Gastrocnemius medialis (tissue), 4 donors: ENCODE measurements at regions not wholly inside any gene's neighbourhood (a gene's known extent, or its start where the extent isn't known, plus 50 kb on each side); places are given as distances from the start of the nearest gene placed in this dataset.

Experiments used
- ATAC-seq, 2 donors: fragments of 150-250 bp; one replicate each; pipeline ENCODE4 v1.9.1; 2016
- DNase-seq, 2 donors: peaks; one replicate each; pipeline ENCODE4 v3.0.0-alpha.2; 2019
- H3K27ac ChIP-seq, 4 donors: fragments of 200-600 bp; sonication (generic); 1 replicate in 1 of 4; 2 replicates in 3 of 4; pipeline ENCODE4 v1.5.1; 2016 to 2018; ENCODE audit warnings: mild to moderate bottlenecking in 2 of 4, moderate library complexity in 1 of 4
- H3K27me3 ChIP-seq, 3 donors: fragments of 200-600 bp; sonication (generic) in 2 of 3; 1 replicate in 1 of 3; 2 replicates in 2 of 3; pipeline versions ENCODE4 v1.5.1 to v1.6.0; 2016 to 2019; ENCODE audit warnings: mild to moderate bottlenecking in 1 of 3, moderate library complexity in 1 of 3
- H3K36me3 ChIP-seq, 2 donors: fragments of 200-600 bp; sonication (generic) in 1 of 2; one replicate each; pipeline ENCODE4 v1.5.1; 2017 to 2018
- H3K4me1 ChIP-seq, 2 donors: fragments of 200-600 bp; sonication (generic) in 1 of 2; one replicate each; pipeline ENCODE4 v1.5.1; 2016 to 2017; ENCODE audit warnings: mild to moderate bottlenecking in 2 of 2
- H3K4me3 ChIP-seq, 4 donors: fragments of 200-600 bp; sonication (generic) in 3 of 4; 1 replicate in 1 of 4; 2 replicates in 3 of 4; pipeline ENCODE4 v1.5.1; 2016 to 2019; ENCODE audit warnings: mild to moderate bottlenecking in 2 of 4
- H3K9me3 ChIP-seq, 3 donors: fragments of 200-600 bp; sonication (generic) in 2 of 3; 1 replicate in 1 of 3; 2 replicates in 2 of 3; pipeline ENCODE4 v1.5.1; 2016 to 2019
- CTCF ChIP-seq, 5 experiments: fragments of 450-650 bp in 3 of 5; fragments of 200-600 bp in 2 of 5; sonication (generic) in 2 of 5; IDR thresholded peaks in 4 of 5; conservative IDR thresholded peaks in 1 of 5; 1 replicate in 4 of 5; 2 replicates in 1 of 5; pipeline ENCODE4 v1.5.1; 2016 to 2019; ENCODE audit warnings: antibody characterized with exemption in 5 of 5, mild to moderate bottlenecking in 3 of 5, moderate library complexity in 3 of 5
- POLR2A ChIP-seq, 2 donors: fragments of 450-650 bp; IDR thresholded peaks; one replicate each; pipeline ENCODE4 v1.6.1; 2017; ENCODE audit warnings: antibody characterized with exemption in 2 of 2, mild to moderate bottlenecking in 2 of 2, moderate library complexity in 2 of 2
- in situ Hi-C, 4 donors: fragments of 200-750 bp; cut with MboI; loops; one replicate each; pipeline versions ENCODE4 v1.15.0 to v1.8.0; 2017; ENCODE audit warnings: low sequenced_read_pairs in 4 of 4
- intact Hi-C: fragments of 100-400 bp; cut with DNase I; formaldehyde crosslinking; loops from one replicate; pipeline ENCODE4 v1.15.1; 2023; ENCODE audit warnings: low total_unique reads

GRCh38 chr4:27678027-27678426, 817.4 kb downstream of the STIM2 start:
- ATAC-seq (no peak), DNase-seq (no peak)
- Histone ChIP-seq H3K4me3 (no peak overlapping the region), H3K9me3 (no peaks in the 10 kb centered on the region), H3K36me3 (no peaks in the 10 kb centered on the region), H3K27ac (no peak overlapping the region), H3K4me1 (no peaks in the 10 kb centered on the region), H3K27me3 (no peaks in the 10 kb centered on the region)
- intact Hi-C loops = no loop called here
- TF ChIP-seq POLR2A (IDR thresholded peaks at IDR 0.05) (no peak), CTCF (IDR thresholded peaks at IDR 0.05 in 4 of 5, conservative IDR thresholded peaks at IDR 0.05 in 1 of 5) (no peak)
- in situ Hi-C loops = no loop called here

- Histone ChIP-seq H3K4me3 (no peak overlapping the region), H3K9me3 (no peaks in the 10 kb centered on the region), H3K27me3 (no peaks in the 10 kb centered on the region), H3K27ac (no peak overlapping the region), H3K36me3 (no peaks in the 10 kb centered on the region), H3K4me1 (no peaks in the 10 kb centered on the region)
- DNase-seq = no peak
- TF ChIP-seq POLR2A (IDR thresholded peaks at IDR 0.05) (no peak), CTCF (IDR thresholded peaks at IDR 0.05 in 4 of 5, conservative IDR thresholded peaks at IDR 0.05 in 1 of 5) (peak in 2 of 5 experiments; percentile 28 to 42)
- intact Hi-C loops = no loop called here
- ATAC-seq = no peak
- in situ Hi-C loops = no loop called here
Observed at GRCh38 chr4:27684610-27685011, 824.0 kb downstream of the STIM2 start.

GRCh38 chr4:27685091-27685490, 824.5 kb downstream of the STIM2 start:
- no peaks in the 10 kb centered on the region for H3K36me3 ChIP-seq
- H3K4me3 ChIP-seq = no peak overlapping the region
- in situ Hi-C loops = no loop called here
- H3K9me3 ChIP-seq = no peaks in the 10 kb centered on the region
- H3K27ac ChIP-seq = no peak overlapping the region
- TF ChIP-seq POLR2A (IDR thresholded peaks at IDR 0.05) (no peak), CTCF (IDR thresholded peaks at IDR 0.05 in 4 of 5, conservative IDR thresholded peaks at IDR 0.05 in 1 of 5) (no peak)
- no peak for ATAC-seq
- no peaks in the 10 kb centered on the region for H3K4me1 ChIP-seq
- intact Hi-C loops = no loop called here
- DNase-seq = no peak
- H3K27me3 ChIP-seq = no peaks in the 10 kb centered on the region

- Histone ChIP-seq H3K36me3 (no peaks in the 10 kb centered on the region), H3K9me3 (no peaks in the 10 kb centered on the region), H3K27me3 (no peaks in the 10 kb centered on the region), H3K27ac (no peak overlapping the region), H3K4me1 (no peaks in the 10 kb centered on the region), H3K4me3 (no peak overlapping the region)
- no peak for ATAC-seq
- no peak for DNase-seq
- no peak for TF ChIP-seq CTCF (IDR thresholded peaks at IDR 0.05 in 4 of 5, conservative IDR thresholded peaks at IDR 0.05 in 1 of 5)
- intact Hi-C loops (no loop called here), in situ Hi-C loops (no loop called here)
Observed at GRCh38 chr4:27685947-27686346, 825.3 kb downstream of the STIM2 start.

GRCh38 chr4:27692158-27692557, 831.5 kb downstream of the STIM2 start:
- no peak overlapping the region for H3K4me3 ChIP-seq
- H3K27me3 ChIP-seq = no peaks in the 10 kb centered on the region
- H3K27ac ChIP-seq = no peak overlapping the region
- no peak for ATAC-seq
- TF ChIP-seq POLR2A (IDR thresholded peaks at IDR 0.05) (no peak), CTCF (IDR thresholded peaks at IDR 0.05 in 4 of 5, conservative IDR thresholded peaks at IDR 0.05 in 1 of 5) (no peak)
- H3K9me3 ChIP-seq = no peaks in the 10 kb centered on the region
- H3K36me3 ChIP-seq = no peaks in the 10 kb centered on the region
- H3K4me1 ChIP-seq = no peaks in the 10 kb centered on the region
- intact Hi-C loops (no loop called here), in situ Hi-C loops (no loop called here)
- DNase-seq = no peak
